NCI-H2196 treated with DMSO at 0.1 percent for 48 hours (cell line): ENCODE measurements at regions not wholly inside any gene's neighbourhood (a gene's known extent, or its start where the extent isn't known, plus 50 kb on each side); places are given as distances from the start of the nearest gene placed in this dataset.

ENCODE experiments used
- DNase-seq: peaks from one replicate; lab custom pipeline; 2025; ENCODE audit not compliant: unreplicated experiment; lab: John Stamatoyannopoulos, UW

- no peak for DNase-seq
Measured at GRCh38 chr1:87603626-87604025, 274.9 kb downstream of the LMO4 start.

GRCh38 chr1:87612956-87613355 lies 284.3 kb downstream of the LMO4 start:
- DNase-seq: no peak

GRCh38 chr1:87615491-87615890 lies 286.8 kb downstream of the LMO4 start:
- DNase-seq: no peak

DNA sequence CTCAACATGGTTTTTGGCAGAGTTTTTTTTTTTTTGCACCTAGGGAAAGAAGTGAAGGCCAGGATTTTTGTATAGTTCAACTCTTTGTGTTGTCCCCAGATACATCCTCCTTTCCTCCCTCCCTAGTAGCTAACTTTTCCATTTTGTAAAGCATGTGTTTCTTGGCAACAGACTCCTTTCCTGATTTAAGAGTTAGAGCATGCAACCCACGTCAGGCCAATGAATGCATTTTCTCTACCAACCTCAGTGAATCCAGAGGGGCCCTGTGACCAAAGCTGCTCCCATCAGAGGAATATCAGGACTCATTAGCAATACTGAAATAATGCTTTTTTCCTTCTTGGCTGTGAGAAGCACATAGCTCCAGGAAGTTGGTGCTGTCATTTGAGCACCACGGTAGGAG lies 287.2 kb downstream of the LMO4 start:
- no peak for DNase-seq

DNA sequence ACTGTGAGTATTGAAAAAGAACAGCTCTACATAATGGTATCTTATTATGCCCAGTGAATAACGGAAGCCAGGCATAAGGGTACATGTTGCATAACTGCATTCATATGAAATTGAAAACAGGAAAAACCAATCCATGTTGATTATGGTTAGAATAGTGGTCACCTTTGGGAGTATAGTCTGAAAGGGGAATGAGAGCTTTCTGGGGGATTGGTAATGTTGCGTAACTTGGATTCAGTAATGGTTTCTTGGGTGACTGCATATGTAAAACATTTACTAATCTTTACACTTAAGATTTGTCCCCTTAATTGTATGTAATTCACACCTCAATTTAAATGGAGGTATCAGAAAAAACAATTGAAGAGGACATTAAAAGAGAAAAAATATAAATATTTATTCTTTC lies 292.1 kb downstream of the LMO4 start:
- DNase-seq: no peak

DNA sequence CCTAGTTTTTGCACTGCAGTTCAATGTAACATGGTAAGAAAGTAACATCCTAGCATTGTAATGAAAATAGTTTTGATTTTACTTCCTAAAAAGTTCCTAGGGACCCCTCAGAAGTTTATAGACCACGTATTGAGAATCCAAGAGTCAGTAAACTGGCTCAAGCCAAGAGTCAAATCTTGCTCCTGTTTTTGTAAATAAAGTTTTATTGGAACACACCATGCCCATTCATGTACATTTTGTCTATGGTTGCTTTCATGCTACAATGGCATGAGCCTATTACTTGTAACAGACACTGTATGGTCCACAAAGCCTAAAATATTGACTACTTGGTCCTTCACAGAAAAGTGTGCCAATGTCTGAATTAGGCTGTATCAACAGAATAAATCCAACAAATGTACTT lies 301.0 kb downstream of the LMO4 start:
- DNase-seq: no peak

GRCh38 chr1:87632232-87632631 lies 303.6 kb downstream of the LMO4 start:
- DNase-seq: no peak

DNA sequence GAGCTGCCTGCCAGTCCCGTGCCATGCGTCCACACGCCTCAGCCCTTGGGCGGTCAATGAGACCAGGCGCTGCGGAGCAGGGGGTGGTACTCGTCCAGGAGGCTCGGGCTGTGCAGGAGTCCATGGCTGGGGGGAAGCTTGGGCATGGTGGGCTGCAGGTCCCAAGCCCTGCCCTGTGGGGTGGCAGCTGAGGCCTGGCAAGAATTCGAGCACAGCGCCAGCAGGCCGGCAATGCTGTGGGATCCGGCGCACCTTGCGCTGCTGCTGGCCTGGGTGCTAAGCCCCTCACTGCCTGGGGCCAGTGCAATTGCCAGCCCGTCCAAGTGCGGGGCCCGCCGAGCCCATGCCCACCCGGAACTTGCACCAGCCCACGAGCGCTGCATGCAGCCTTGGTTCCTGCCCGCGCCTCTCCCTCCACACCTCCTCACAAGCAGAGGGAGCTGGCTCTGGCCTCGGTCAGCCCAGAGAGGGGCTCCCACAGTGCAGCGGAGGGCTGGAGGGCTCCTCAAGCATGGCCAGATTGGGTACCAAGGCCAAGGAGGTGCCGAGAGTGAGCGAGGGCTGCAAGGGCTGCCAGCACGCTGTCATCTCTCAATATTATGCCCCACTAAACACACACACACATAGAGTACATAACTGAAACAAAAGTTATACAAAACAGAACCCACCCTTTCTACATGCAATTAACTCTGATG lies 307.7 kb downstream of the LMO4 start:
- DNase-seq: no peak

DNA sequence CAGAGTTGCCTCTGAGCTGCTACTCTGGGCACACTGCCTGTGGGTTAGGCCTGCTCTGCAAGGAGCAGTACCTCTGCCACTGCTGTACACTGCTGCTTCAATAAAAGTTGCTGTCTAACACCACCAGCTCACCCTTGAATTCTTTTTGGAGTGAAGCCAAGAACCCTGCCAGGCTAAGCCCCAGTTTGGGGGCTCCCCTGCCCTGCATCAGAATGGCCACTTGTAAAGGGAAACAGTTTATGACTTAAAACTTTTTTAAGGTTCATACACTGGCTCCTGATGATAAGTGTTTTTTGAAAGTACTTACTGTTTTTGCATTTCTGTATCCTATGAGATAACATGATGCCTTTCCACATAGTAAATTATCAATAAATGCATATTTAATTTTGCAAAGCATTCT lies 310.0 kb downstream of the LMO4 start:
- DNase-seq: no peak

- no peak for DNase-seq
Measured at GRCh38 chr1:87641996-87642395, 313.3 kb downstream of the LMO4 start.

- DNase-seq: no peak
Measured at GRCh38 chr1:87642581-87643221, 314.0 kb downstream of the LMO4 start.

DNA sequence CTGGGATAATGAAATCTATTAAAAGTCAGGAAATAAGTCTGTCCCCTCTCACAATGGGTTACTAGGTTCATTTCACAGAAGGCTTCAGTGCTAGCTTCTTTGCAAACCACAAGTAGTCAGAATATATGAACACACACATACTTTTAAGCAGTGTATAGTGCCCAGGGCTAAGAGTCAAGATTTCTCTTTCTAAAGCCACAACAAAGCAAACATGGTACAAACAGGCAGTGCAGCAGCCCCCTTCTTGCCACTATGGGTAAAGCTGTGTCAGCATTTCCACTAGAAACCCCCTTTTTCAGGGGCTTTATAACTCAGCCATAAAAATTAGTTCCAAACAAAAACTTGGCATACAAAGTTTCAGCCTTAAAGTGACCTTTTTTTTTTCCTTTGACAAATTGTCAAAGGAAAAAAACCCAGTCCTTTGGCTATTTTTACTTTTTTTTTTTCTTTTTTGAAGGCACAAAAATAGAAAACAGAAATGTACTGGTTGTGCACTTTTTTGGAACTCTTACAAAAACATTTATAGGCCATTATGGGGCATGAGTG lies 315.4 kb downstream of the LMO4 start:
- DNase-seq: no peak

GRCh38 chr1:87644579-87645190 lies 316.0 kb downstream of the LMO4 start:
- DNase-seq: no peak

GRCh38 chr1:87647430-87648177 lies 318.9 kb downstream of the LMO4 start:
- DNase-seq: no peak

GRCh38 chr1:87648323-87649119 lies 319.8 kb downstream of the LMO4 start:
- DNase-seq: no peak

DNA sequence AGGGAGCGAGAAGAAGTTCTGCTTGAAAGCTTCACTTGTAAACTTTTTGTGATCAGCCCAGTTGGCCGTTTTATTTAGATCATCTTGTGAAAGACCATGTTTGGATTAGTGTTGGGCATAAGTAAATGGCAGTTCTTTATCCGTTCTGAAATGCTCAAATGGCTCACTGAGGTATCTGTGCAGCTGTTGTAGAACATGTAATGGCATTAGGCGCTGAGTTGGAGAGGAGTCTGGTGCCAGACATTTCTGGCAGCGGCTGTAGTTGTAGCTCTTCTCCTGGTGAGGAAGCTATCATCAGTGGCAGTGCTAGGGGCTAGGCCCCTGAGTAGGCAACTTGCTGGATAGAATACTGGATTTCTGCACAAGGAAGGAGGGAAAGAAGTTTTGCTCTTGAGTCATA lies 321.6 kb downstream of the LMO4 start:
- no peak for DNase-seq

DNA sequence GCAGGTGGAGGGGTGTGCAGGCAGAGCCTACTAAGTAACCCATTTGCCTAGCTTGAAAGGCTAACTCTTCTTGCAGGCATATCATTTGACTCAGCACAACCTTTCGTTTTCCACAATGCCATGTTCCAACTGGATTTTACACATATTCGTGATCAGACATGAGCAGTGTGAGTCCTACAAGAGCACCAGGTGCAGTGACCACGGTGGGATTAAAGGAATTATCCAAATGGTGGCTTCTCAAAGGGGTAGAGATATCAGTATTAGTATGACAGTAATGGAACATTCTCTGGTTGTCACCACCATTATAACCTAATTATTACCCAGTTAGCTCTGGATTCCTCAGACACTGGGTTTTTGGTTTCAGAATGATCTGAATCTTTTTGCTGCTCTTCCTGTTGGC lies 323.5 kb downstream of the LMO4 start:
- no peak for DNase-seq

- DNase-seq: no peak
Measured at GRCh38 chr1:87665151-87665550, 336.5 kb downstream of the LMO4 start.

GRCh38 chr1:87666681-87667080 lies 338.0 kb downstream of the LMO4 start:
- no peak for DNase-seq

DNA sequence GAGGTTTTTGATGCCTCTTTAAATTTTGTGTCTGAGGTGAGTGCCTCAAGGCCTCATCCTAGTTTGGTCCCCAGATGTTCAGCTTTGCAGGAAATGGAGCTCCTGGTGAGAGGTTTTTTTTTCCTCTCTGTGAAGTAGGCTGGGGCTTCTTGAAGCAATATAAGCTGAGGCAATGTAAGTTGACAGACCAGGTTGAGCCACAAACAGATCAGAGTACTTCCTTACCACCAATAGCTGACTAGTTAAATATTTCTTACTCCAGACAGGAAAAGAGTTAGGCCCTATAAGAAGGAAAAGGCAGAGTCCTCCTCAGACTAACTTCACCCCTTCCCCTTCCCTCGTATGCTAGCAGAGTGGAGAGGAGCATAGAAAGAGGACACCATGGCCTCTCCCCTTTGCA lies 341.0 kb downstream of the LMO4 start:
- no peak for DNase-seq

GRCh38 chr1:87673309-87673708 lies 344.6 kb downstream of the LMO4 start:
- DNase-seq: no peak
